Cardiac muscle cell (in vitro differentiated cells and primary cell): ENCODE measurements at regions not wholly inside any gene's neighbourhood (a gene's known extent, or its start where the extent isn't known, plus 50 kb on each side); places are given as distances from the start of the nearest gene placed in this dataset.

Source experiments
- DNase-seq, 2 donors: peaks; one replicate each; pipeline versions ENCODE4 v3.0.0 to v3.0.0-alpha.2; 2010 to 2017; ENCODE audit warnings: low read depth in 1 of 2, low spot score in 1 of 2
- H3K27ac ChIP-seq: fragments of 200-600 bp; sonication (generic); 2 replicates; pipeline ENCODE4 v1.5.1; 2016
- H3K27me3 ChIP-seq: fragments of 200-600 bp; sonication (generic); 2 replicates; pipeline ENCODE4 v1.6.0; 2016; ENCODE audit warnings: control low read depth
- H3K36me3 ChIP-seq: fragments of 200-600 bp; sonication (generic); 2 replicates; pipeline ENCODE4 v1.5.1; 2016; ENCODE audit warnings: control low read depth
- H3K4me1 ChIP-seq: fragments of 200-600 bp; sonication (generic); 2 replicates; pipeline ENCODE4 v1.8.1; 2017; ENCODE audit warnings: low read depth, mild to moderate bottlenecking, mixed run types
- H3K4me3 ChIP-seq: fragments of 200-600 bp; sonication (generic); 2 replicates; pipeline ENCODE4 v1.5.1; 2016; ENCODE audit warnings: mild to moderate bottlenecking
- H3K9me3 ChIP-seq: fragments of 200-600 bp; sonication (generic); 2 replicates; pipeline ENCODE4 v1.5.1; 2017; ENCODE audit warnings: low read depth, mild to moderate bottlenecking, control low read depth
- TF ChIP-seq, protein P1 (sequence below): IDR thresholded peaks from 2 replicates; pipeline ENCODE4 v1.5.1; 2012; ENCODE audit warnings: low read depth, mild to moderate bottlenecking, low read length

DNA sequence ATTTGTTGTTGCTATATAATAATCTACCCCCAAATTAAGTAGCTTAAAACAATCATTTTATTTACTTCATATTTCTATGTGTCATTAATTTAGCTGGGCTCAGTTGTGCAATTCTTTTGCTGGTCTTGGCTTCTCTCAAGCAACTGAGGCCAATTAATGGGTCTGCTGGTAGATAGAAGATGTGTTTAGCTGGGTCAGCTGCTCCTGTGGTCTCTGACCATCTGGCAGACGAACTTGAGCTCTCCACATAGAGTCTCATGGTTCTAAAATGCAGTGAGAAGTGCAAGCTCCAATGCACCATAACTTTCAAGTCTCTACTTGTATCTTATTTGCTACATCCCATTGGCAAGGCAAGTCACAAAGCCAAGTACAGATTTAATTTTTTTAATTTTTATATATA, 515.6 kb downstream of the ZIC1 start:
- Histone ChIP-seq H3K27ac (no peak overlapping the region), H3K27me3 (no peaks in the 10 kb centered on the region), H3K36me3 (no peaks in the 10 kb centered on the region), H3K9me3 (no peaks in the 10 kb centered on the region), H3K4me3 (no peak overlapping the region), H3K4me1 (no peaks in the 10 kb centered on the region)
- TF ChIP-seq, protein P1, sequence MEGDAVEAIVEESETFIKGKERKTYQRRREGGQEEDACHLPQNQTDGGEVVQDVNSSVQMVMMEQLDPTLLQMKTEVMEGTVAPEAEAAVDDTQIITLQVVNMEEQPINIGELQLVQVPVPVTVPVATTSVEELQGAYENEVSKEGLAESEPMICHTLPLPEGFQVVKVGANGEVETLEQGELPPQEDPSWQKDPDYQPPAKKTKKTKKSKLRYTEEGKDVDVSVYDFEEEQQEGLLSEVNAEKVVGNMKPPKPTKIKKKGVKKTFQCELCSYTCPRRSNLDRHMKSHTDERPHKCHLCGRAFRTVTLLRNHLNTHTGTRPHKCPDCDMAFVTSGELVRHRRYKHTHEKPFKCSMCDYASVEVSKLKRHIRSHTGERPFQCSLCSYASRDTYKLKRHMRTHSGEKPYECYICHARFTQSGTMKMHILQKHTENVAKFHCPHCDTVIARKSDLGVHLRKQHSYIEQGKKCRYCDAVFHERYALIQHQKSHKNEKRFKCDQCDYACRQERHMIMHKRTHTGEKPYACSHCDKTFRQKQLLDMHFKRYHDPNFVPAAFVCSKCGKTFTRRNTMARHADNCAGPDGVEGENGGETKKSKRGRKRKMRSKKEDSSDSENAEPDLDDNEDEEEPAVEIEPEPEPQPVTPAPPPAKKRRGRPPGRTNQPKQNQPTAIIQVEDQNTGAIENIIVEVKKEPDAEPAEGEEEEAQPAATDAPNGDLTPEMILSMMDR: no peak
- DNase-seq: no peak

DNA sequence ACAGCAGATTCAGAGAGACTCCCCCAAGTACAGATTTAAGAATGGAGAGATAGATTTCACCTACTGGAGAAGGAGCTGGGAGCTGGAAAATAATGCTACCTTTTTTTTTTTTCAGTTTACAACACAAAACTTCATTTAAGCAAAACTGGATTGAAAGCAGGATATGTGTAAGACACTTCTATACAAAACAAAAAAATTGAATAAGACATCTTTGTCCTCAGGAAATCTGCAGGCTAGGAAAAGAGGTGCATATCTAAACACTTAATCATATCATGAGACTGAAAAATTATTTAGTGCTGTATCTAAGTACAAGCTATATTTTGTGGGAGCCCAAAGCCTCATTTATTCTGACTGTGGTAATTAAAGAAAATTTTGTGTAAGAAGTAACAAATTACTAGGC, 516.1 kb downstream of the ZIC1 start:
- H3K4me3 ChIP-seq: no peak overlapping the region
- no peak overlapping the region for H3K27ac ChIP-seq
- H3K9me3 ChIP-seq: no peaks in the 10 kb centered on the region
- no peaks in the 10 kb centered on the region for H3K27me3 ChIP-seq
- DNase-seq: no peak
- no peaks in the 10 kb centered on the region for H3K36me3 ChIP-seq
- no peaks in the 10 kb centered on the region for H3K4me1 ChIP-seq
- TF ChIP-seq, protein P1: no peak

DNA sequence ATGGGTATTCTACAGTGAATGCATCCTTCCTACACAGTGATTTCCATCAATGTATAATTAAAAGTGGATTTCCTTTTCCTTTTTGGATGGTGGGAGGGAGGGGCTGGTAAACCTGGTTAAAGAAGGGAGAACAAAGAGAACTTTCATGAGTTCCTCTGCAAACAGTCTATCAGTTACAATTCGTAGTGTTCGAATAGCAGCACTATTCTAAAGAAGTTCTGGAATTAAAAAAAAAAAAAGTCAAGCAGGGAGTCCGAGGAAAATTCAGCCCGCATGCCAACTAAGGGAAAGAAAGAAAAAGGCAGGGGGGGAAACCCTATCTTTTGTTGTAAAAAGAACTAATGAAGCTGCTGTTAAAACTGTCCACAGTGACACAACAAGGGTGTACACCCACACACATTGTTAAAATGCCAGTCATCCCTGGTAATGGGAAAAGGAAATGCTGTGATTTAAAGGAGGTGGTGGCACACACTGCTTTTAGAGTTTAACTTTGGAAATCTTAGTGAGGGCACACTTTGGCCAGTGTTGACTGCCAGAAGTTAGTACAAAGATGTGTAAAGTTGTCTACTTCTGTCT, 521.2 kb downstream of the ZIC1 start:
- H3K4me3 ChIP-seq: no peak overlapping the region
- no peak overlapping the region for H3K27ac ChIP-seq
- TF ChIP-seq, protein P1: no peak
- no peaks in the 10 kb centered on the region for H3K4me1 ChIP-seq
- no peaks in the 10 kb centered on the region for H3K27me3 ChIP-seq
- peak in 1 of 2 donors; percentile 59 for DNase-seq
- H3K9me3 ChIP-seq: no peaks in the 10 kb centered on the region
- H3K36me3 ChIP-seq: no peaks in the 10 kb centered on the region

DNA sequence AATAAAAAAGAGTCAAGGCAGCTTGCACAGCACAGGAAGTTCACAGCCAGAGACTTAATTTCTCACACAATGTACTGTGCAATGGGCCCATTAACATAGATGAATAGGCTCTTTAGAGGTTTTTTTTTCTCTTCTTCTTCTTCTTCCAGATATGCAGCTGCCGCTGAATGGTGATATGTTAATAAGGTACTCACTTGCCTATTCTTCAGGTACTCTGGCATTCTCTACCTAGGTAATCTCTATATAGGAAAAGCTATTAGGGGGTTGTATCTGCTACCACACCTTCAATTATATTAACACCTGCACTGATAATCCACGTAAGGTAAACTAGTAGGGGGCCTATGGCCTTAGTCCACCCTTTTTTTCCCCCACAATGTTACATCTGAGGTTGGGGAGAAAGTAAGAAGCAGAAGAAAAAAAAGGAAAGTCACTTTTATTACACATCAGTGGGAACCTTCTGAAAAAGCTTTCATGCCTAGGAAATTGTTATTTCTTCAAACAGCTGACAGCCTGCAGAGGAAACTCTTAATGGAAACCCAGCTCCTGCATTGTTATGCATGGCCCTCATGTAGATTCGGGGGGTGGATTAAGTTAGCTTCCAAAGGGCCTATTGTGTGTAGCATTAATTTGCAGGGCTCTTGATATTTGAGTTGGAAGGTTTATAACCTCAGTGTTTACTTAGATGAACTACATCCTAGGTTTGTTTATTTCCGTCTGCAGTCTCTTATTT, 525.5 kb downstream of the ZIC1 start:
- DNase-seq: no peak
- Histone ChIP-seq H3K4me3 (no peak overlapping the region), H3K4me1 (peaks cover 2% of the 10 kb centered on the region), H3K36me3 (no peaks in the 10 kb centered on the region), H3K27ac (no peak overlapping the region), H3K27me3 (no peaks in the 10 kb centered on the region), H3K9me3 (no peaks in the 10 kb centered on the region)
- TF ChIP-seq, protein P1: no peak

DNA sequence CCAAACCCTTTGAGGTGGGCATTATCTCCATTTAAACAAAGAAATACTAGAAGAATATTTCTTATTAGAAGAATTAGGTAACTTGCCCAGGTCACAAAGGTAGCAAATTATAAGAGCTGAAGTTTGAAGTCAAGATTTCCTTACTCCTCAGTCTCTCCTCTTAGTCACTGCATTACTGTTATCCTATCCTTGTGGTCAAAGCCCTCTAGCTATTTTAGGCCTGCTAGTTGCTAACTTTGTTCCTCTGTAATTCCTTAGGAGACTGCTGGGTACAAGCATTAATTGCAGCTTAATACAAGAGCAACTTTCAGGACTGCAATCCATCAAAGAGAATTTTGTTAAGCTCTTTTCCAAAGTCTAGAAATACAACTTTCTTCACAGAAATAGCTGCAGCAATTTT, 528.2 kb downstream of the ZIC1 start:
- no peaks in the 10 kb centered on the region for H3K36me3 ChIP-seq
- H3K4me3 ChIP-seq: no peak overlapping the region
- peaks cover 7% of the 10 kb centered on the region for H3K4me1 ChIP-seq
- DNase-seq: no peak
- no peaks in the 10 kb centered on the region for H3K9me3 ChIP-seq
- H3K27me3 ChIP-seq: no peaks in the 10 kb centered on the region
- no peak overlapping the region for H3K27ac ChIP-seq
- TF ChIP-seq, protein P1: no peak
